K562 (cell line): ENCODE measurements at regions not wholly inside any gene's neighbourhood (a gene's known extent, or its start where the extent isn't known, plus 50 kb on each side); places are given as distances from the start of the nearest gene placed in this dataset.
A peak's percentile ranks its signal among the peaks of the same experiment; 100 is the strongest.

Source experiments
- ATAC-seq: fragments of 200-7000 bp; cut with Tn5 transposase; 3 replicates; pipeline ENCODE4 v1.9.1; 2020; ENCODE audit warnings: moderate library complexity
- BruUV-seq: library from RNA; stranded (reverse); fragments of 400-500 nt; replicated peaks from 2 replicates; lab custom pipeline; 2021; lab: Mats Ljungman, UMichigan
- CTCF ChIA-PET: fragments of 300-600 bp; formaldehyde crosslinking; extraction: SDS; loops from one replicate; lab custom pipeline; 2021; ENCODE audit warnings: low intra/inter-chr PET ratio; lab: Yijun Ruan, JAX
- POLR2A ChIA-PET: fragments of 300-600, 350-650 bp; sonication (Branson Sonifier 250); formaldehyde crosslinking; extraction: SDS; loops from one replicate; lab custom pipeline; 2021; ENCODE audit warnings: antibody characterized with exemption, inconsistent platforms; lab: Yijun Ruan, JAX
- DNase-seq, 4 experiments: peaks; one replicate each; pipeline versions ENCODE4 v3.0.0 to v3.0.0-alpha.2; 2011 to 2018; ENCODE audit warnings: low spot score in 3 of 4, mixed read lengths in 3 of 4; ENCODE audit errors: extremely low read depth in 1 of 4
- FAIRE-seq: peaks from 2 replicates; lab custom pipeline; 2011; peaks lifted over from hg19 to GRCh38; lab: Jason Lieb, UNC
- H2AFZ ChIP-seq: 2 replicates; pipeline ENCODE4 v1.6.0; 2011; ENCODE audit warnings: low read depth, low read length, control low read depth, inconsistent platforms
- H3K27ac ChIP-seq: fragments of 200-600 bp; 3 replicates; pipeline ENCODE4 v1.8.0; 2011; ENCODE audit warnings: low read depth, mild to moderate bottlenecking, control low read depth, inconsistent platforms, low read length, moderate library complexity, mixed read lengths; ENCODE audit errors: extremely low read depth
- H3K27me3 ChIP-seq, 2 experiments: fragments of 300-600 bp in 1 of 2; 2 replicates in 1 of 2; 3 replicates in 1 of 2; pipeline versions ENCODE4 v1.6.0 to v1.8.0; 2011; ENCODE audit warnings: inconsistent platforms in 2 of 2, low read length in 2 of 2, mild to moderate bottlenecking in 1 of 2, mixed read lengths in 1 of 2, moderate library complexity in 1 of 2; ENCODE audit not compliant: control insufficient read depth in 2 of 2, insufficient read depth in 2 of 2
- H3K36me3 ChIP-seq: fragments of 300-600 bp; 3 replicates; pipeline ENCODE4 v1.8.0; 2011; ENCODE audit warnings: mild to moderate bottlenecking, low read length, inconsistent platforms; ENCODE audit not compliant: control insufficient read depth, insufficient read depth
- H3K4me1 ChIP-seq, 2 experiments: fragments of 200-600 bp in 1 of 2; replicated peaks in 1 of 2; 2 replicates in 1 of 2; 3 replicates in 1 of 2; pipeline versions ENCODE4 v1.5.1 to v1.8.0; 2011; ENCODE audit warnings: inconsistent platforms in 2 of 2, low read length in 2 of 2, mild to moderate bottlenecking in 1 of 2, mixed read lengths in 1 of 2, moderate library complexity in 1 of 2; ENCODE audit not compliant: control insufficient read depth in 2 of 2, insufficient read depth in 2 of 2
- H3K4me2 ChIP-seq: 2 replicates; pipeline ENCODE4 v1.6.1; 2011; ENCODE audit warnings: low read length, control low read depth, inconsistent platforms, mixed read lengths; ENCODE audit not compliant: insufficient read depth
- H3K4me3 ChIP-seq: fragments of 200-600 bp; sonication (generic), shearing (Covaris generic); 2 replicates; pipeline ENCODE4 v1.5.1; 2016; ENCODE audit warnings: control low read depth, inconsistent platforms
- H3K79me2 ChIP-seq: fragments of 200-600 bp; 3 replicates; pipeline ENCODE4 v1.8.0; 2011; ENCODE audit warnings: low read length, inconsistent platforms; ENCODE audit not compliant: control insufficient read depth, insufficient read depth
- H3K9ac ChIP-seq, 2 experiments: 2 replicates each; pipeline versions ENCODE4 v1.6.0 to v1.6.1; 2011; ENCODE audit warnings: low read depth in 2 of 2, low read length in 2 of 2, control low read depth in 1 of 2, inconsistent platforms in 1 of 2, mild to moderate bottlenecking in 1 of 2, mixed read lengths in 1 of 2; ENCODE audit not compliant: insufficient read depth in 1 of 2
- H3K9me1 ChIP-seq: one replicate; pipeline ENCODE4 v1.6.0; 2011; ENCODE audit warnings: inconsistent platforms, mild to moderate bottlenecking, low read length, moderate library complexity; ENCODE audit not compliant: control insufficient read depth, insufficient read depth
- H3K9me3 ChIP-seq: replicated peaks from 2 replicates; pipeline ENCODE4 v1.5.1; 2011; ENCODE audit warnings: low read depth, low read length, inconsistent platforms; ENCODE audit not compliant: control insufficient read depth, insufficient read depth
- H4K20me1 ChIP-seq: replicated peaks from 2 replicates; pipeline ENCODE4 v1.6.1; 2011; ENCODE audit warnings: low read length, inconsistent platforms, mixed read lengths; ENCODE audit not compliant: control insufficient read depth, insufficient read depth
- BCL6 ChIP-seq: fragments of 250-450 bp; sonication (Bioruptor Pico); IDR thresholded peaks from 2 replicates; pipeline ENCODE4 v1.4.0; 2020
- CHD1 ChIP-seq: fragments of 200-600 bp; sonication (generic); IDR thresholded peaks from one replicate; pipeline ENCODE4 v1.6.1; 2012; ENCODE audit warnings: mild to moderate bottlenecking, moderate library complexity, low read length, inconsistent platforms
- DLX4 ChIP-seq: fragments of 250-450 bp; sonication (Bioruptor Pico); IDR thresholded peaks from 2 replicates; pipeline ENCODE4 v1.6.1; 2021; ENCODE audit warnings: mild to moderate bottlenecking
- ESRRB ChIP-seq: fragments of 250-450 bp; sonication (Bioruptor Pico); IDR thresholded peaks from 2 replicates; pipeline ENCODE4 v1.5.0; 2020; ENCODE audit warnings: mild to moderate bottlenecking, moderate library complexity, borderline replicate concordance
- FOXM1 ChIP-seq, 2 experiments: fragments of 450-650 bp in 1 of 2; sonication (generic) in 1 of 2; formaldehyde crosslinking in 1 of 2; IDR thresholded peaks; 2 replicates each; pipeline versions ENCODE4 v1.6.1 to v1.9.0; 2017 to 2022; ENCODE audit warnings: low read depth in 2 of 2, mild to moderate bottlenecking in 2 of 2, missing genetic modification reagents in 1 of 2, moderate library complexity in 1 of 2
- HMBOX1 ChIP-seq: sonication (generic); IDR thresholded peaks from 2 replicates; pipeline ENCODE4 v1.6.1; 2016
- HSF4 ChIP-seq: fragments of 250-450 bp; sonication (Bioruptor Pico); IDR thresholded peaks from 2 replicates; pipeline ENCODE4 v2.1.2; 2022; ENCODE audit warnings: mild to moderate bottlenecking, moderate library complexity, borderline replicate concordance
- KLF1 ChIP-seq: fragments of 450-650 bp; IDR thresholded peaks from 2 replicates; pipeline ENCODE4 v1.6.1; 2016; ENCODE audit warnings: missing genetic modification characterization, missing compliant biosample characterization
- KLF13 ChIP-seq: fragments of 450-650 bp; IDR thresholded peaks from 2 replicates; pipeline ENCODE4 v1.6.1; 2016; ENCODE audit warnings: missing genetic modification characterization, low read depth, mild to moderate bottlenecking, missing compliant biosample characterization, moderate library complexity, borderline replicate concordance
- NR1H2 ChIP-seq: sonication (generic); formaldehyde crosslinking; IDR thresholded peaks from 2 replicates; pipeline ENCODE4 v1.4.0; 2020; ENCODE audit warnings: mild to moderate bottlenecking, missing genetic modification reagents
- POLR3A ChIP-seq: IDR thresholded peaks from 2 replicates; pipeline ENCODE4 v1.6.1; 2011; ENCODE audit warnings: borderline replicate concordance, mild to moderate bottlenecking, moderate library complexity; ENCODE audit not compliant: insufficient read length, insufficient read depth; ENCODE audit errors: extremely low read depth
- SIN3A ChIP-seq, 2 experiments: fragments of 150-350 bp in 1 of 2; IDR thresholded peaks; 2 replicates each; pipeline ENCODE4 v1.6.1; 2011 to 2016; ENCODE audit warnings: borderline replicate concordance in 2 of 2, low read depth in 2 of 2, low read length in 2 of 2, mild to moderate bottlenecking in 2 of 2, moderate library complexity in 2 of 2; ENCODE audit not compliant: control insufficient read depth in 1 of 2
- TSC22D4 ChIP-seq: fragments of 450-650 bp; IDR thresholded peaks from 2 replicates; pipeline ENCODE4 v1.6.1; 2016; ENCODE audit warnings: missing genetic modification characterization, missing biosample characterization, control low read depth
- ZNF232 ChIP-seq: sonication (generic); formaldehyde crosslinking; IDR thresholded peaks from 2 replicates; pipeline ENCODE4 v1.8.0; 2022; ENCODE audit warnings: mild to moderate bottlenecking, missing genetic modification reagents
- ZNF41 ChIP-seq: fragments of 250-450 bp; sonication (Bioruptor Pico); conservative IDR thresholded peaks from 2 replicates; pipeline ENCODE4 v1.4.0; 2020; ENCODE audit warnings: mild to moderate bottlenecking
- WGBS: fragments of 100-300 bp; shearing (Covaris generic); methylation state at CpG from one replicate; pipeline ENCODE4 v1.1.6; 2016; ENCODE audit warnings: low coverage, mixed read lengths; ENCODE audit not compliant: insufficient coverage; ENCODE audit errors: missing lambda C conversion rate; 5-methylcytosine and 5-hydroxymethylcytosine counted together
- in situ Hi-C: fragments of 300-500 bp; cut with MboI; formaldehyde crosslinking; loops from 4 replicates; pipeline ENCODE4 v1.15.0; 2018; ENCODE audit warnings: inconsistent platforms, mixed read lengths
- intact Hi-C: fragments of 100-400 bp; cut with micrococcal nuclease; formaldehyde crosslinking; loops from 2 replicates; pipeline ENCODE4 v1.14.2; 2022

- TF ChIP-seq ZNF232 (CRISPR knock-in tag) (no peak), DLX4 (no peak), KLF13 (no peak), SIN3A (IDR thresholded peaks at IDR 0.05; ENCODE audit: borderline replicate concordance in 2 of 2, control insufficient read depth in 1 of 2, low read depth in 2 of 2, low read length in 2 of 2) (no peak), KLF1 (tag) (no peak), ESRRB (CRISPR knock-in tag) (no peak), BCL6 (no peak), HMBOX1 (no peak), ZNF41 (CRISPR knock-in tag) (no peak), HSF4 (no peak), FOXM1 (IDR thresholded peaks at IDR 0.05; ENCODE audit: low read depth) (no peak), FOXM1 (CRISPR knock-in tag; IDR thresholded peaks at IDR 0.05; ENCODE audit: low read depth) (no peak), POLR3A (no peak), NR1H2 (CRISPR knock-in tag) (no peak), CHD1 (no peak), TSC22D4 (tag) (no peak)
- ChIA-PET POLR2A (interaction anchor here (1.0 kb wide), 1 partner anchor 274 kb away, joined by 3 read pairs; no protein-coding TSS in a partner anchor), CTCF (no interaction called here)
- intact Hi-C loops (loop anchor here (10.0 kb wide), 2 partner anchors 190 to 230 kb away; partner anchors contain the start of gene IER5L), in situ Hi-C loops (loop anchor here (5.0 kb wide), 1 partner anchor 82 kb away; no protein-coding TSS in a partner anchor)
- Histone ChIP-seq H4K20me1 (no peaks in the 10 kb centered on the region), H3K9me1 (no peaks in the 10 kb centered on the region), H3K36me3 (no peaks in the 10 kb centered on the region), H3K9ac (peak overlapping the region in 1 of 2 experiments; percentile 37; a peak in 3 of 4 replicates), H3K79me2 (peaks cover 9% of the 10 kb centered on the region; the same call in 2 of the 3 replicates), H3K27me3 (no peaks in the 10 kb centered on the region), H3K4me2 (peak overlapping the region; percentile 93; the same call in 1 of the 2 replicates), H3K4me3 (no peak overlapping the region), H3K27ac (peak overlapping the region; percentile 79), H2AFZ (no peak overlapping the region), H3K9me3 (peaks cover 9% of the 10 kb centered on the region), H3K4me1 (peaks cover 54 to 85% of the 10 kb centered on the region in 2 experiments)
- no peak for DNase-seq
- ATAC-seq, result no peak
- 72% methylated on average over 11 of the region's 13 CpGs for WGBS
- peak; percentile 73 for FAIRE-seq
- BruUV-seq, result no TSS peak
Measured at GRCh38 chr9:129405089-129405826, 215.6 kb downstream of the C9orf50 start.
